ENCODE measurements at regions not wholly inside any gene's neighbourhood (a gene's known extent, or its start where the extent isn't known, plus 50 kb on each side); places are given as distances from the start of the nearest gene placed in this dataset.

DNA sequence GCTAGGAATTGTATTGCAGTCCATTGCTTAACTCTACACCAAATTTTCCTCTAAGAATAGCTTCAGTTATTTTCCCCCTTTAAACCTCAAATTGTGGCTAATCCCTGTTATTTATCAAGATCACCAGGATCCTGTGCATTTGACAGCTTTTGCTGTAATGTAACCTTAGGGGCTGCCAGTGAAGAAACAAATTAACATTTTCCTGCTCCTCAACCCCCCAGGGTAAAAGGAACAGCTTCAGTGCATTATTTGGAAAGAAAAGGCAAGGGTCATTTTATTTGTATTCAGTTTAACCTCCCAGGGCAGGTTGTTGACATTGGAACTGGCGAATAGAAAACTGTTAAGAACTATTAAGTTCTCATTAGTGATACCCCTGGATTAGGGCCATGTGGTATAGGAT, 57.0 kb downstream of the PCDH20 start:
- no peak for DNase-seq (ENCODE audit: low spot score)
- TF ChIP-seq CTCF (IDR thresholded peaks at IDR 0.05; ENCODE audit: extremely low read depth, missing control alignments) = no peak

- TF ChIP-seq CTCF (IDR thresholded peaks at IDR 0.05; ENCODE audit: extremely low read depth, missing control alignments) = no peak
- no peak for DNase-seq (ENCODE audit: low spot score)
Observed at GRCh38 chr13:61350341-61350740, 65.3 kb downstream of the PCDH20 start.

GRCh38 chr13:61339054-61339621, 76.5 kb downstream of the PCDH20 start:
- TF ChIP-seq CTCF (IDR thresholded peaks at IDR 0.05; ENCODE audit: extremely low read depth, missing control alignments) = no peak
- DNase-seq (ENCODE audit: low spot score) = no peak

- no peak for TF ChIP-seq CTCF (IDR thresholded peaks at IDR 0.05; ENCODE audit: extremely low read depth, missing control alignments)
- DNase-seq (ENCODE audit: low spot score) = no peak
Observed at GRCh38 chr13:61316647-61317046, 99.0 kb downstream of the PCDH20 start.

DNA sequence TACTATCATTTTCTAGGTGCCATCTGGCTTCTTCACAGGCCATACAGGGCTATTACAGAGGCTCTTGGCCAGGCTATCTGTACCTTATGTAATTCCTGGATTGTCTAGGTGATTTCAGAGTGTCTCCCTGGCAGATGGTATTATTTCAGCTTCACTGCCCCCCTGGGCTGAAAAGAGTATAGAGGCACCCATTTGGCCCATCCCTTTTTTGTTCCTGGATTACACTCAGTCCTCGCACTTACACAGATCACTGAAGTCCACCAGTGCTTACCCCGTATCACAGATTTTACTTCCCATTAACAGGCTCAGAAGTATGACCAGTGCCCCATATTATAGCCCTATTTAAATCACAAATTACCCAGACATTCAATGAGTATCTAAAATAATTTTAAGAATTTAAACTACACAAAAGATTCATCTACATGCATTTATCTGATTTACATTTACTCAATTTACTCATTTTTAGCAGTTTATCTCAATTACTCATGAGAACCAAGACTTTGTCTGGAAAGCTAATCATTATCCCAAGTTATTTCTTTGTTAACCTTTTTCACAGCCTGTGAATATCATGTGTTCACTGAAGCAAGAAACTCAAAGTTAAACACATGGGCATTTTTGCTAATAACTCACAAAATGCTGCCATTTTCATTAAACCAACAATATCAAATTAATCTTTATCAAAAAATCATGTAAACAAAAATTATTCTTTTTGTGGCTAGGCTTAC, 121.0 kb downstream of the PCDH20 start:
- no peak for DNase-seq (ENCODE audit: low spot score)
- no peak for TF ChIP-seq CTCF (IDR thresholded peaks at IDR 0.05; ENCODE audit: extremely low read depth, missing control alignments)

GRCh38 chr13:61286148-61286745, 129.4 kb downstream of the PCDH20 start:
- no peak for DNase-seq (ENCODE audit: low spot score)
- TF ChIP-seq CTCF (IDR thresholded peaks at IDR 0.05; ENCODE audit: extremely low read depth, missing control alignments) = no peak

DNA sequence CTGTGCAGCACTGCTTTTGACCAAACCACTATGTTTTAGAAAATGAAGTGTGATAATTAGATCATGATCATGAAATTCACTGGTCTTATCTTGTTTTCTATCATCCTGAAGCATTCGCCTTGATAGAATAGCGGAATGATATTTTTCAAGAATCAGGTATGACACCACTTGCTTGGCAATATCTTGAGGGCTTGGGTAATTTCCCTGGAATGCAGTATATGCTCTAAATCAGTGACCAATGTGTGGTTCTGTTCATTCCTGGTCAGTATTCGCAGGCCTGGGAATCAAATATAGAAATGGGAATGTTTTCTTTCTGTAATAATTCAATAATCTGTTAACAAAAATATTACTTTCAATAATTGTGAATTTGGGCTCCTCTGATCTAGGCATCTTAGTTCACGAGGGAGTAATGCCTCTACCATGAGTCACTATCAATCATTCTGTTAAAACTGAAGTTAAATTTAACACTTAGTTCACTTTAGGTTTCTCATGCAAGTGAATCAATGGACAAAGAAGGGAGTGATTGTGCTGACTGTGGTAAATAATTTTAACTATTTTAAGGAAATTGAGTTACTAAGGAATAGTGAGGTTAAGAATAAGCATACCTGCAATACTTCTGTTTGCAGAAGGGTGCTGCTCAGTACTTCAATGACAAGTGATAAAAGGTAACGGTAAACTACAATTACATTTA, 137.9 kb downstream of the PCDH20 start:
- DNase-seq (ENCODE audit: low spot score) = no peak
- TF ChIP-seq CTCF (IDR thresholded peaks at IDR 0.05; ENCODE audit: extremely low read depth, missing control alignments) = no peak
